Fibroblast of lung (primary cell): ENCODE measurements at regions not wholly inside any gene's neighbourhood (a gene's known extent, or its start where the extent isn't known, plus 50 kb on each side); places are given as distances from the start of the nearest gene placed in this dataset.

Experiments
- CTCF ChIP-seq, 2 donors: IDR thresholded peaks in 1 of 2; conservative IDR thresholded peaks in 1 of 2; 1 replicate in 1 of 2; 2 replicates in 1 of 2; pipeline ENCODE4 v1.5.1; 2011 to 2012; ENCODE audit warnings: low read length in 2 of 2, control low read depth in 1 of 2, inconsistent platforms in 1 of 2, low read depth in 1 of 2, mild to moderate bottlenecking in 1 of 2
- EZH2 ChIP-seq: IDR thresholded peaks from 2 replicates; pipeline ENCODE4 v1.5.1; 2012; ENCODE audit warnings: low read length, control low read depth, mild to moderate bottlenecking; ENCODE audit errors: missing control alignments

- TF ChIP-seq CTCF (conservative IDR thresholded peaks at IDR 0.05 in 1 of 2, IDR thresholded peaks at IDR 0.05 in 1 of 2; ENCODE audit: low read depth in 1 of 2, low read length in 2 of 2) = no peak
- no peak for TF ChIP-seq EZH2
Measured at GRCh38 chr16:50970281-50970680, 180.8 kb downstream of the SALL1 start.
